ENCODE measurements at regions not wholly inside any gene's neighbourhood (a gene's known extent, or its start where the extent isn't known, plus 50 kb on each side); places are given as distances from the start of the nearest gene placed in this dataset.

GRCh38 chrX:40805404-40805803, 70.1 kb upstream of the MED14 start:
- no peaks in the 10 kb centered on the region for H3K79me1 ChIP-seq (ENCODE audit: low read depth, low read length)
- H2BK120ac ChIP-seq (replicated peaks; ENCODE audit: low read depth, low read length) = peak overlapping the region; percentile 72
- H3K27me3 ChIP-seq (replicated peaks in 1 of 4; ENCODE audit: control insufficient read depth in 3 of 4, extremely low read depth in 1 of 4, insufficient read depth in 3 of 4, low read length in 3 of 4) = no peaks in the 10 kb centered on the region
- peaks cover 0 to 2% (median 0%) of the 10 kb centered on the region in 4 experiments; a peak in 1 of 7 replicates for H3K4me1 ChIP-seq (replicated peaks in 1 of 4; ENCODE audit: control insufficient read depth in 3 of 4, insufficient read depth in 4 of 4, low read length in 3 of 4)
- 93% methylated on average over 2 of the region's 13 CpGs; no CpG with 5 or more reads in 1 of the 2 experiments for WGBS, 2 experiments (ENCODE audit: extremely low coverage in 1 of 2, insufficient coverage in 1 of 2, insufficient read length in 1 of 2, insufficient replicate concordance in 2 of 2, low coverage in 1 of 2, low lambda C conversion rate in 2 of 2, missing lambda C conversion rate in 1 of 2)
- H3K9ac ChIP-seq (replicated peaks in 1 of 4; ENCODE audit: extremely low read depth in 1 of 4, low read depth in 3 of 4, low read length in 3 of 4) = no peak overlapping the region
- H3K79me2 ChIP-seq (ENCODE audit: control insufficient read depth in 1 of 2, insufficient read depth in 2 of 2, low read length in 2 of 2) = no peaks in the 10 kb centered on the region
- no peaks in the 10 kb centered on the region for H3K36me3 ChIP-seq (ENCODE audit: control insufficient read depth in 2 of 4, insufficient read depth in 4 of 4, low read length in 3 of 4)
- H3K14ac ChIP-seq (ENCODE audit: insufficient read length) = no peak overlapping the region
- no peak overlapping the region for H3K4me3 ChIP-seq (ENCODE audit: extremely low read depth in 1 of 4, insufficient read depth in 2 of 4, low read depth in 3 of 4, low read length in 4 of 4)
- H2BK15ac ChIP-seq (ENCODE audit: low read length) = no peak overlapping the region
- no peak overlapping the region for H2AK5ac ChIP-seq (ENCODE audit: low read depth, low read length)
- DNase-seq (ENCODE audit: low read depth in 1 of 2, low spot score in 2 of 2) = no peak
- H3K23ac ChIP-seq (ENCODE audit: insufficient read length) = no peak overlapping the region
- H4K20me1 ChIP-seq (replicated peaks in 1 of 2; ENCODE audit: control insufficient read depth in 1 of 2, insufficient read depth in 2 of 2, low read length in 2 of 2) = no peaks in the 10 kb centered on the region
- no peak overlapping the region for H3K4me2 ChIP-seq (ENCODE audit: insufficient read depth in 1 of 2, low read depth in 2 of 2, low read length in 2 of 2)
- no peak overlapping the region for H2AFZ ChIP-seq (ENCODE audit: low read length)
- no peak for FAIRE-seq
- H2BK20ac ChIP-seq (ENCODE audit: low read length) = no peak overlapping the region
- no peaks in the 10 kb centered on the region for H3K9me3 ChIP-seq (ENCODE audit: insufficient read depth in 2 of 2, low read depth in 1 of 2, low read length in 1 of 2)
- H2BK5ac ChIP-seq (ENCODE audit: low read depth, low read length) = no peak overlapping the region
- no peak overlapping the region for H2BK12ac ChIP-seq (ENCODE audit: low read depth, low read length)
- no peak overlapping the region; the same call in none of the 2 replicates for H3K18ac ChIP-seq (ENCODE audit: extremely low read depth, low read length)
- H4K5ac ChIP-seq (ENCODE audit: insufficient read length, low read depth, low read length) = no peak overlapping the region
- CTCF ChIA-PET (ENCODE audit: partially characterized antibody) = interaction anchor here (1.2 kb wide), 1 partner anchor 11 kb away, joined by 6 read pairs; no protein-coding TSS in a partner anchor
- no peak overlapping the region for H3K27ac ChIP-seq (ENCODE audit: low read depth, low read length)
- H3K56ac ChIP-seq (replicated peaks; ENCODE audit: insufficient read length, low read depth, low read length) = no peak overlapping the region
- POLR2A ChIA-PET (ENCODE audit: partially characterized antibody) = no interaction called here
- no peak overlapping the region for H3K4ac ChIP-seq (replicated peaks; ENCODE audit: insufficient read length, low read depth, low read length)
- H4K91ac ChIP-seq (replicated peaks; ENCODE audit: insufficient read length, low read length) = no peak overlapping the region
- no peaks in the 10 kb centered on the region for H3K23me2 ChIP-seq (ENCODE audit: low read depth, low read length)
- no peak overlapping the region for H4K8ac ChIP-seq (ENCODE audit: extremely low read depth, insufficient read depth, low read length)
- no peak for TF ChIP-seq CBX5 (IDR thresholded peaks at IDR 0.05; ENCODE audit: low read depth, low read length)
- TF ChIP-seq GABPA (IDR thresholded peaks at IDR 0.05; ENCODE audit: borderline replicate concordance, insufficient read depth, low read length) = no peak

Data from H1 (cell line).